Forelimb muscle (tissue), 1 donor: ENCODE measurements at regions not wholly inside any gene's neighbourhood (a gene's known extent, or its start where the extent isn't known, plus 50 kb on each side); places are given as distances from the start of the nearest gene placed in this dataset.

Source experiments
- DNase-seq: peaks from one replicate; pipeline ENCODE4 v3.0.0-alpha.2; 2013; ENCODE audit warnings: low read depth

DNA sequence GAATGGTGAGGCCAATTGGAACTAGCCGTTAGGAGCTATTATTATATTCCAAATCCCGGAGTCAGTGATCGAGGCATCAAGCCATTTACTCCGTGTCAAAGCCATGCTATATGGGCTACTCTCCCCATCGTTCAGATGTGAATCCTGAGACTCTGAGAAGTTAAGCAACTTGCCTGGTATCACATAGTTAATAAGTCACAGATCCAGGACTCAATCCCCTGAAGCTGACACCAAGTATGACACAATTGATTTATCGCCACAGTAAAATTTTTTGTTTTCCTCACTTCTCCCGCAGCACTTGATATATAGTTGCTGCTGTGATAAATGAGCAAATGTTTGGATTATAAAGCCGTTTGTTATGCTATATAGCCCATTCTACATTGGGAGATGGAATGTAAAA lies 50.8 kb upstream of the TSHZ2 start:
- DNase-seq = no peak

DNA sequence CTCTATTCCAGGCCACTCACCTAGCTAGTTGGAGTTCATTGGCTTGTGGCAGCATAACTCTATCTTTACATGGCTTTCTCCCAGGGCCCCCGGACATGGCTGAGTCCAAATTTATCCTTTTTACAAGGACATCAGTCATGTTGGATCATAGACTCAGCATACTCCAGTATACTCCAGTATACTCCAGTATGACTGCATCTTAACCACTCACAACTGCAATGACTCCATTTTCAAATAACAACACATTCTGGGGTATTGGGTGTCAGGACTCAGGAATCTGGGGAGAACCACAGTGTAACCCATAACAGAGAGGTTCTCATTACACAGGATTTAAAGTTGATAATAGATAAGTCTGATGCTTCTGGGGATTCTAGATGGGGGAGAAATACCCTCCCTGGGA lies 53.8 kb upstream of the TSHZ2 start:
- DNase-seq = no peak

DNA sequence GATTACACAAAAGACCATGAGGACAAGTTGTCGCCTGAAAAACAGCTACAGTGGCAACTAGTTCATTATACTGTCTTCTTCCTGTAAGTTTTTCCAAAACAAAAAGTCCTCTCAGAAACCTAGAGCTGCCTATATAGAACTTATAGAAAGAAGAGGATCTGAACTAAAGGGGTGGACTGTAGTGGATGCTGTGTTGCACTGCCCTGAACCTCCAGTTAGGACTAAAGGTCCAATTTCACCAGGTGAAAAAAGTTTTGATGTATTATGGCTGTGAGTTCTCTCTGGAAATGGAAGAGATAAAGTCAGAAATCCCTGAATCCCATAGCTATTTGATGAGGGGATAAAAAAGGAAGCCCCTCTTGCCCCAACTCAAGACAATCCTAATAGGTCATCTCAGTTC lies 56.6 kb upstream of the TSHZ2 start:
- no peak for DNase-seq

DNA sequence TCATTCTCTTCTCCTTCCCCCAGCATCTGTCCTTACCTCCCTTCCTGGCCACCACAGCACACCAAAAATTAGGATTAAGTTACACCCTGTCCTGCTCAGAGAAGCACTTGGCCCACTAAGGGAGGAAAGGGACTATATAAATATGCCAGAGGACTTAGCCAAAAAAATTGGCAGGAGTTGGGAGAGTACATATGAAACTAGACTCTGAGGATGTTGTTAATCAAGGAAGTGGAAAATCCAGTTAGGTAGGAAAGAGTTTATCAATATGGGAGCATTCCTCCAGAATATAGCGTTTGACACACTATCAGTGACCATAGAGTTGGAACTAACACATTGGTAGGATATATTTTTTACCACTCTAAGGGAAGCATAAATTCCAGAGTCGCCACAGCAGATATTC lies 57.3 kb upstream of the TSHZ2 start:
- no peak for DNase-seq

DNA sequence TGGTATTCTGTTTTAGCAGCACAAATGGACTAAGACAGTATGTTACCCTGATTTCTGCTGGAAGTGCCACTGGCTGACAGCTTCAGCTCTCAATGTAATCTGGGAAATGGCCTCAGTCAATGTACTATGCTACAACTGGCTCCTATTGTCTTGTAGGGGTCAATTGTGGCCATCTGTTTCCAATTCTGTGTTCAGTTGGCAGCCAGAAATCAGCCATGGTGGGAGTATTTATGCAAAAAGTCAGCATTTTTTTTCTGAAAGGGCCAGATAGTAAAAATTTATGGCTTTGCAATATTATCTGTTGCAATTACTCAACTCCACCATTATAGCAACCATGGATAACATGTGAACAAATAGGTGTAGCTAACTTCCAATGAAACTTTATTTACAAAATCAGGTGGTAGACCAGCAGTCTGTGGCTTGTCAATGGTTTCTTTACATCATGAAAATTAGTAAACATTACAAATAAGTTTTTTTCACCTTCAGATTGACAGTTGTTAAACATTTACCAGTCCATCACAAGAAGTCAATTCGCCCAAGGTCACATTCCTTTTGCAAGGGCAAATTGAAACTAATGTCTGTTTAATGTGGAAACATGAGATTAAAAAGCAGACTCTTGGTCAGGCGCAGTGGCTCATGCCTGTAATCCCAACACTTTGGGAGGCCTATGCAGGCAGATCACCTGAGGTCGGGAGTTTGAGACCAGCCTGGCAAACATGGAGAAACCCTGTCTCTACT lies 58.3 kb upstream of the TSHZ2 start:
- DNase-seq = no peak

DNA sequence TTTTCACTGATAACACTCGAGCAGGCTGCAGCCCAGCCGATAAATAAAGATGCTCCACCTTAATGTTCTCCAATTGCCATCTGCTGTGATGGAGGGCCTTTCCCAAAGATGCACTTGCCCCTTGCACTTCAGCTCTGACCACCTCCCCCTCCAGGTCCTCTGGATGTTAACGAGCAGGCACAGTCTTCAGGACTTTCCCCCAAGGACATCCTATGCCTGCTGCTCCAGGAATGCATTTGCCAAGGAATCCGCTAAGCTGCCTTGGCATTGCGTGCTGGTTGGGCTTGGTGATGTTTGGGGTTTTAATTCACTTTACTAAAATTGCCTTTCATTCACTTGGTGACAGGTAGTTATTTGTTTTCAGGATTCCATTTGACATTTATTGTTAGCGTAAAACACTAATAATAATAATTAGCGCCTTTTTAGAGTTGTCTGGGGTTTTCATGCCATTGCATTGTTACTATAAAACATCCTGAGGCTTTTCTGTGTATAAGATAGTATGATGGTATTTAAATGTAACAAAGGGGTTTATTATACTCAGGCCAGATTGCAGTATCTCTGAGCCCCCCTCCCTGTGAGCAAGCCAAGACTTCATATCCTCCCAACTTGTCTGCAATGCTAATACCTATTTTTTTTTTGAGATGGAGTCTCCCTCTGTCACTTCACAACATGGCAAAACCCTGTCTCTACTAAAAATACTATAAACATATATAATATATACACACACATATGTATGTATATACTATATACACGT lies 66.7 kb upstream of the TSHZ2 start:
- DNase-seq = no peak

DNA sequence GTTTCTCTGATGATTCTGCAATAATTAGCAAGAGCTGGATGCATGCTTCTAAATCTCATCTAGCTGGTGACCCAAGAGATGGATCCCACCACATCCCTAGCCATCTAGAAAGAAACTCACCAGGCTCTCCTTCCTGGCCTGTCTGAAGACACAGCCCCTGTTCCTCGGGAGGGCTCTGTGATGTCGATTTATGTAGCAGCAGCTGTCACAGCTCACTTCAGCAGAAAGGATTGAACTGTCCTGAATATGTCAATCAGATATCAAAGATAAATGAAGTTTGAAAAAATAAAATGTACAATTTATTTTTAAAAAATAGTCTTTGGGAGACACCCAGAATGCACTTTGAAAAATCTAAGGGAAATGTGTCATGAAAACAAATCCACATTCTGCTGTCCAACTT lies 67.3 kb upstream of the TSHZ2 start:
- no peak for DNase-seq

DNA sequence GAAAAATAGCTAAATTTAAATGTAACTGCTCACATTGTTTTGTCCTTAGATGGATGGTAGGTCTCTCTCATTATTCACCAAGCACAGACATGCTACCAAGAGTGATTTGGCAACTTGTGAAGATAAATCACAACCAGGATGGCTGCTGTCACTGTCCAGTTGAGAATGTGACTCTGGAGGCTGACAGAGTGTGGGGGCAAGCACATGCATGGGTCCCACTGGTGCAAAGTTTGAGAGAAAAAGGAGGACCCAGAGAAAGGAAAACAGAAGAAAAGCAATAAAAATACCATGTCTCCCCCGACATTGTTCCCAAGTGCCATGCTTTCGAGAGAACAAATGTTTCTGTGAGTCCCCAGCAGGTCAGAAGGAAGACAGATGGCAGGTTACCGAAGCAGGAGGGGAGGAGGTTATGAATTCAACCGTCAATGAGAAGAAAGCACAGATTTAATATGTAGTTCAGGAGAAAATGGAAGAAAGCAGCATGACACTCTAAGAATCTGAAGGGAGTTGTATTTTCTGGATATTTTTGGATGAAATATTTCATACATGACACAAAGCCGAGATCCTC lies 73.0 kb upstream of the TSHZ2 start:
- no peak for DNase-seq

DNA sequence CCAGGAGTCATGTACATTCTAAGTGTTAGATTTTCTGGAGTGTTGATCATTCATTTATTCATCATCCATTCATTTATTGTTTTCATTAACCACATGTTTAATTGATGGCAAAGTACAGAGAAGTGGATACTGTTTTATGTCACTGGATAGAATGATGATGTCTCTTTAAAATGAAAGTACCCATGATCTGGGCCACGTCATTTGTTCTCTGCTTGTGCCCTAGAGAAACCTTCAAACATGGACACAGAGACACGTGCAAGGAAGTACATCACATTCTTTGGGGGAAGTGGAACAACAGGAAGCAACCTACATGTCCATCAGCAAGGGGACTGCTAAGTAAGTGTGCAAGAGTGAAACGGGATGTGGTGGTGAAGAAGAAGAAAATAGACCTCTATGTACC lies 75.8 kb upstream of the TSHZ2 start:
- no peak for DNase-seq

DNA sequence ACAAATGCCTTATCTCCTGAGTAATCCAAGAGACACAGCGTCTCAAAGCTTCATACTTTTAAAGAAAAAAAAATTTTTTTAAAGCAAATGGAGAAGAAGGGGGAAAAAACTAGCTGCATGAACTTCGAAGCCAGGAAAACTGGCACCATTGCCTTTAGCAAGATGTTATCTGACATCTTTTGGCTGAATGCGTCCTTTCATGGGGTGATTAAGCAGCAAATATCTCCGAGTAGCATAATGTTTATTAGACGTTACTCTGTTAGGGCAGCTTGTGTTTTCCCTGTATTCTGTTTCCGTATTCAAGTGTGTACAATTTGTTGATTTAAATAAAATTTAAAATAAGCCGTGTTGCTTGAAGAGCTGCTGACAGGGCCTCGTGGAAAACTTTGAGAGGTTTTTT lies 76.5 kb upstream of the TSHZ2 start:
- DNase-seq = no peak

DNA sequence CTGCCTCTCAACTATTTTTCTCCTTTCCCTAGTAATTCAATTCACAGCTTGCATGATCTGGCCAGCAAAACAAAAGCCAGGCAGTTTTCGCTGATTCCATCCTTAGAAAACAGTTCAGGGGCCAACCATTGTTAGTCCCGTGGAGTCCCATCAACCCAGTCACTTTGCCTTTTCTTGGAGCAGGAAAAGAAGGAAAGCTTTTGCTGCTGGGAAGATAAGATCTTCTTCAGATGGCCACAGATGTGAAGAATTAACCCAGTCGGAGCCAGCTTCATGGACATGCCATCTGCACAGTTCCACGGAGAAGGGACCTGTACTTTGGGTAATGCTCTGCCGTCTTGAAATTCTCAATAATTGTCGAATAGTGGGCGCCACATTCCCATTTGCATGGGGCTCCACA lies 76.9 kb upstream of the TSHZ2 start:
- DNase-seq = no peak

DNA sequence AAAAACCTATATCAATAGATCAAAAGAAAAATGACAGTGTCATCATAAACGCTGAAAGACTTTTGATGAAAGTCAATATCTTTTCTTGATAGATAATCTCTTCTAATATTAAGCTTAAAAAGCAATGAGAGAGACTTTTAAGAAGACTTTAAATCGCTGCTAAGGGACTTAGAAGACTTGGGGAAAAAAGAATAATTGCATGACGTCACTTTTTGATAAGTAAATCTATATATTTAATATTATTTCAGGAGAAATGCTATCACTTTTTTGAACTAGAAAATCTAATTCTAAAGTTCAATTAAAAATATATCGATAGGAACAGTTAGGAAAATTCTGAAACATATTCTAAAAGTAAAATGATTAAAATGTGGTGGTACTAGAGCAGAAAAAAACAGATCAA lies 78.7 kb upstream of the TSHZ2 start:
- DNase-seq = no peak

DNA sequence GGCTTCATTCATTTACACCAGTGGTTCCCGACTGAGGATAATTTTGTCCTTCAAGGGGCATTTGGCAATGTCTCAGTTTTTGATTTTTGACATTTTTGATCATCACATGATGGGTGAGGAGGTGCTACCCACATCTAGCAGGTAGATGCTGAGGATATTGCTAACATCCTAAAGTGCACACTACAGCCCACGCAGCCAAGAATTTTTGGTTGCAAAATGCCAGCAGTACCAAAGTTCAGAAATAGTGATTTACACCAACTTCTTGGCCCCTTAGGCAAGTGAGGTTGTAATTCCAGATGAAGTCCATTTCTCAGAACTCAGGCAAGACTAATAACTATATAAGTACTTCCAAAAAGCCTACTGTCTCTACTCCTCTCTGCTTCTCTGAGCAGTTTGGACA lies 80.1 kb upstream of the TSHZ2 start:
- no peak for DNase-seq

DNA sequence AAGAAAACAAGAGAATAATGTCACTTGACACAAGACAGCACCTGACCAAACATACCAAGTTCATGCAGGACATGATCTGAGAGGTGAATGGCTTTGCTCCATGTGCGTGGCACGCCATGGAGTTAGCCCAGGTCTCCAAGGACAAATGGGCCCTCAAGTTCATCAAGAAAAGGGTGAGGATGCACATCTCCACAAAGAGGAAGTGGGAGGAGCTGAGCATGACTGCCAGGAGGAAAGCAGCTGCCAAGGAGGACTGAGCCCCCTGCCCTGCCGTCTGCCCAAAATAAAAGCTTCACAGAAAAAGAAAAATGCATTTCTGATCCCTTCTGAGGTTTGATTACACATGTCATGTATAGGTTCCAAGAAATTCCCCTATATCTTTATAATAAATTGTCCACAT lies 82.0 kb upstream of the TSHZ2 start:
- DNase-seq = no peak

DNA sequence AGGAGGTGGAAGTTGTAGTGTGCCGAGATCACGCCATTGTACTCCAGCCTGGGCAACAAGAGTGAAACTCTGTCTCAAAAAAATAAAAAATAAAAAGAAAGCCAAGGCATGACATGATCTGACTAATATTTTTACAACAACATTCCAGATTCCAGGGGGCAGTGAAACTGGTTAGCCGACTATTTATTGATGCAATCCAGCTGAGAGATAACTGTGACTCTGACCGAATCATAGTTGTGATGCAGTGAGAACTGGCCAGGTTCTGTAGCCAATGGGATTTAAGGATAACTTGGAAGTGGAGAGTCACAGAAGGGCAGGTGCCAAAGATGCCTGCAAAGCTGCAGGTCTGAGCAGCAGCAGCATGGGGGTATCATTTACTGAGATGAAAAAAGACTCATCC lies 82.9 kb upstream of the TSHZ2 start:
- DNase-seq = no peak

DNA sequence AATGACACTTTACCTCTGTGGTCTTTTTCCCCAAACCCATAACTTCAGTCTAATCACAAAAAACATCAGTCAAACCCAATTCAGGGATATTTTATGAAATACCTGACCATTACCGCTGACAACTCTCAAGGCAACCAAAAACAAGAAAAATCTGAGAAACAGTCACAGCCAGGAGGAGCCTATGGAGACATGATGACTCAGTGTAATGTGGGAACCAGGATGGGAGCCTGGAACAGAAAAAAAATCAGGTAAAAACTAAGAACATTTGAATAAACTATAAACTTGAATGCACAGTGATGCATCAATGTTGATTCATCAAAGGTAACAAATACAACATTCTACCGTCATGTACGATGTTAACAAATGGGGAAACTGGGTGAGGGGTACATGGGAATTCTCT lies 84.1 kb upstream of the TSHZ2 start:
- no peak for DNase-seq

DNA sequence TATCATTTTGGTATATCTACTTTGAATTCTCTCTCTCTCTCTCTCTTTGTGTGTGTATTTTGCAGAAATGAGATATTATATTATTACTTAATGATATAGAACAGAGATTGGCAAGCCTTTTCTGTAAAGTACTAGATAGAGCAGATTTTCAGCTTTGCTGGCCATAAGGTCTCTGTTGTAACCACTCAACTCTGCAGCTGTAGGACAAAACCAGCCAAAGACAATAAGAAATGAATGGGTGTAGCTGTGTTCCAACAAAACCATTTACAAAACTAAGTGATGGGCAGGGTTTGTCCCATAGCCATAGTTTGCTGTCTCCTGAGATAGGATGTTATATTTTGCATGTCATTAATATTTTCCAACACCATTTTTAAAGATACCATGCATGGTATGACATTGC lies 91.2 kb upstream of the TSHZ2 start:
- DNase-seq = no peak

DNA sequence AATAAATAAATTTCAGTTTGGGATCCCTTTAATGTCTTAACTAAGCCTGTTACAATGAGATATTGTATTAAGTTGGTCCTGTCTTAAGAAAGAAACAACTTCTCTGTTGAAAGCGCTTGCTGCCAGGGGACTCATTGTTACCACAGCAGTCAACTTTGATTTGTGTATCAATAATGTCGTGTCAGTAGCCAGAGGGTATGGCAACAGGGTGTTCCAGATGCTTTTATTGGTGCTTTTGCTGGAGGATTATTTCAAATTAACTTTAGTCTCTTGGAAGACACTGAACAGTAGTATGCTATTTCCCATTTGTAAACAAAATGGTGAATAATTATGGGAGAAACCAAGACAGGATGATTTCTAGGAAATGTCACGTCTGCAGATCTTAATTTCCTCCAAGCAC lies 91.9 kb upstream of the TSHZ2 start:
- no peak for DNase-seq

DNA sequence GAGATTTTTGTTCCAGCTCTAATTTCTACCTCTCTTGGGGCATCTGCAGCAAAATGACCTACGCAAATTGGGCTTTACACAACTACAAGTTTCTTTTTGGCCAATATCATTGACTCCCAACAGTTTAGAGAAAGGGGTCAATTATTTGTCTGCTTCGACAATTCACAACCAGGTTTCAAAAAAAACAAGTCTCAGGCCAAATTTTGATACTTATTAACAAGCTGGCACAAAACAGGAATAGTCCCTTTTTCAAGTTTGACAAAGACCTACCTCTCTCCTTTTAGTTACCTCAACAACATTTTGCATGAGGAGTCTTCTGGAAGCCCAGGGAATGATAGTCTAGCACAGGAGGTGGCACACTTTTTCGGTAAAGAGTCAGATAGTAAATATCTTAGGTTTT lies 97.9 kb upstream of the TSHZ2 start:
- no peak for DNase-seq

DNA sequence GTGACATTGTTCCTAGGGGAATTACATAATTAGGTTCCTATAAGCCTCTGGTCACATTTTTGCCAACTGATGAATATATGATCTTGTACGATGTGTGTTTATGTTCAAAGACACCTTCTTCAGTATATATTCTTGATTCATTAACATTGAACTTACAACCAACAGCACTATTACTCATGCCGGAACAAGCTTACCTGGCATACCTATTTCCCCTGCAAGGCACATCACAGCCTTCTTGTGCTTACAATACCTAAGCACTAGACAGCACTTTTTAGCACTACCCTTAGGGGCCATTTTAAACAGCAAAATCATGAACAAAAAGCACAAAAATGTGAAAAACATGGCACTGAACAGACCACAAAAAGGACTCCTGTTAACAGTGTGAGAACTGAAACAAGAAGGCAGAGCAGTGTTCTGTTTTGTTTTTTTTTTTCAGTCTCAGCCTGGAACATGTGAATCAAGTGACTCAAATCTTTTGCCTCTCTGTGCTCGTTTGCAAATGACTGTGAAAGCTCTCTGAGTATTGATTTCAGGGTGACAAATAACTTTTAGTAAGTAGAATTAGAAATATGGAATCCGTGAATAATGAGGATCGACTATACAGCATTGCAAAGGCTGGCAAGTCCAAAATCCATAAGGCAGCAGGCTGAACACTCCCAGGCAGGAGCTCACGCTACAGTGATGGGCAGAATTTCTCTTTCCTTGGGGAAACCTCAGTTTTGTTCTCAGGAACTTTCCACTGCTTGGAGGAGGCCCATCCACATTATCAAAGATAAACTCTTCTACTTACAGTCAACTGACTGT lies 102.3 kb upstream of the TSHZ2 start:
- no peak for DNase-seq

DNA sequence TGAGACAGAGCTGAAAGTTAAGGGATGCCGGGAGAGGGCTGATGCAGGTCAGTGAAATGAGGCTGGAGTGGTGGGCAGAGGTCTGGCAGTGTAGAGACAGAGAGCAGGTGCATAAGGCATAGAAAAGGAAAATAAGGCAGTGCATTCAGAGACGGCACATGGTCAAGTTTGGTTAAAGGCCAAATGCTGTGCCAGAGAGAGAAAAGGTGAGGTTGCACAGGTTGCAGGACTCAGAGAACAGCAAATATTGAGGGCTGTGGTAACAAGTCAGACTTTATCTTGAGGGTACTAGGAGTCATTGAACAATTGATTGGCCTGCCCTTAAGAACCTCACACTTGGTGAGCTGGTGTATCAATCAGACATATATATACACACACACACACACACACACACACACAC lies 102.9 kb upstream of the TSHZ2 start:
- no peak for DNase-seq

DNA sequence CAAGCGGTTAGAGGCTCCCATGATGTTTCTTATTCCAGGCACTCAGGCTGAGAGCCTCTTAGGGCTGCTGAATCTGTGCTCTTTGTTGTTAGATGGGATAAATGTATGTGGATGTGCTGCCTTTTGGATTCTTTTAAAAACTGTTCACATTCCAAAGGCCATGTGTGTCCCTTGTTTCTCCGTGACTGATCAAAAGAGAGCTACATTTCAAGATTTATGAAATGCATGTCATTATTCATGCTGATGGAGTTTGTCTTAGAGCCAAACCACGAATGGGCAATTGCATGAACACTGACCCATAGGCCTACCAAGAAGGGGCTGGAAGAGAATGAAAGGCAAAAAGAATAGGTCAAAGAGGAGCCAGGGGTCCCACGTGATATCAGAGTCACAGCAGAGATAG lies 104.9 kb upstream of the TSHZ2 start:
- no peak for DNase-seq
